ENCODE measurements at regions not wholly inside any gene's neighbourhood (a gene's known extent, or its start where the extent isn't known, plus 50 kb on each side); places are given as distances from the start of the nearest gene placed in this dataset.
A peak's percentile ranks its signal among the peaks of the same experiment; 100 is the strongest.
"Not testable (repeated sequence)": the region's sequence is repeated elsewhere in the genome, so short reads cannot be mapped to it uniquely, and the experiment has no call there.

DNA sequence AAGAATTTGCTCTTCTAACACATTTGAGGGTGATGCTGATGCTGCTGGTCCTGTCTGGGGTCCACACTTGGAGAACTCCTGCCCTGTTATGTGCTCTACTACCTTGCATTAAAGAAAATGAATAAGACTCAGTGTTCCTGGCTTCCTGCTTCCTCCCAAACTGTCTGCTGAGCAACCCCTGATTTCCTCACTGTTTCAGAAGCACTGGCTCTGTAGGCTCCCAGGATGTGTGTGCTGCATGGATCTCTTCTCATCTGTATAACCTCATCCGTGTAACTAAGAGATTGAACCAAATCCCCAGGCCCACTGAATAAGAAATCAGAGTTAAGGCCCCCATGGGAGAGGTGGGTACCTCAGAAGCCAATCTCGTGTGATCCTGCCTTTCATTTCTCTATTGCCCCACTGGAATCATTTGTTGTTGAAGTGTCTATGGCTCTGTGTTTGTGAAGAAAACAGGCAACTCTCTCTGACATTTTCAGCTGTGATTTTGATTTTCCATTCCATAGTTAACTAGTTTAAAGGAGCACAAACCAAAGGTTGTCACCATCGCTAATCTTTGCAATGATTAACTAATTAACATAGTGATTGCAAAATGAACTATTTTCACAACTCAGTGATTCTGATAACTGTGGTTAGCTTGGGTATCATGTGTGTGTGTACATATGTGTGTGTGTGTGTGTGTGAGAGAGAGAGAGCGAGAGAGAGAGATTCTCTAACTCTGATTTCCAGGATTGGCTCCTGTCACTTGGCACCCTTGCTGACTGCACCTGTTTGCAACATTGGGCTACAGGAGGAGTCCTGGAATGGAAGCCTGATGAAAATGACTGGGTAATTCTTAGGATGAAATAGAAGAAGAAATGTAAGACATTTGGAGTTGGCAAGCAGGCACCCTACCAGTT lies 196.2 kb downstream of the SLC38A4 start:
- Histone ChIP-seq H3K27ac (no peak overlapping the region), H3K36me3 (no peaks in the 10 kb centered on the region), H3K27me3 (replicated peaks; ENCODE audit: insufficient read depth) (no peaks in the 10 kb centered on the region), H3K4me1 (ENCODE audit: control insufficient read depth in 1 of 2, low read depth in 2 of 2) (no peaks in the 10 kb centered on the region), H3K4me3 (no peak overlapping the region), H3K9me3 (no peaks in the 10 kb centered on the region)
- TF ChIP-seq, protein P1, sequence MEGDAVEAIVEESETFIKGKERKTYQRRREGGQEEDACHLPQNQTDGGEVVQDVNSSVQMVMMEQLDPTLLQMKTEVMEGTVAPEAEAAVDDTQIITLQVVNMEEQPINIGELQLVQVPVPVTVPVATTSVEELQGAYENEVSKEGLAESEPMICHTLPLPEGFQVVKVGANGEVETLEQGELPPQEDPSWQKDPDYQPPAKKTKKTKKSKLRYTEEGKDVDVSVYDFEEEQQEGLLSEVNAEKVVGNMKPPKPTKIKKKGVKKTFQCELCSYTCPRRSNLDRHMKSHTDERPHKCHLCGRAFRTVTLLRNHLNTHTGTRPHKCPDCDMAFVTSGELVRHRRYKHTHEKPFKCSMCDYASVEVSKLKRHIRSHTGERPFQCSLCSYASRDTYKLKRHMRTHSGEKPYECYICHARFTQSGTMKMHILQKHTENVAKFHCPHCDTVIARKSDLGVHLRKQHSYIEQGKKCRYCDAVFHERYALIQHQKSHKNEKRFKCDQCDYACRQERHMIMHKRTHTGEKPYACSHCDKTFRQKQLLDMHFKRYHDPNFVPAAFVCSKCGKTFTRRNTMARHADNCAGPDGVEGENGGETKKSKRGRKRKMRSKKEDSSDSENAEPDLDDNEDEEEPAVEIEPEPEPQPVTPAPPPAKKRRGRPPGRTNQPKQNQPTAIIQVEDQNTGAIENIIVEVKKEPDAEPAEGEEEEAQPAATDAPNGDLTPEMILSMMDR (IDR thresholded peaks at IDR 0.05), result no peak
- no peak for ATAC-seq (ENCODE audit: insufficient number of reproducible peaks, low FRiP score, low read depth)
- no peak for DNase-seq (ENCODE audit: low spot score)

DNA sequence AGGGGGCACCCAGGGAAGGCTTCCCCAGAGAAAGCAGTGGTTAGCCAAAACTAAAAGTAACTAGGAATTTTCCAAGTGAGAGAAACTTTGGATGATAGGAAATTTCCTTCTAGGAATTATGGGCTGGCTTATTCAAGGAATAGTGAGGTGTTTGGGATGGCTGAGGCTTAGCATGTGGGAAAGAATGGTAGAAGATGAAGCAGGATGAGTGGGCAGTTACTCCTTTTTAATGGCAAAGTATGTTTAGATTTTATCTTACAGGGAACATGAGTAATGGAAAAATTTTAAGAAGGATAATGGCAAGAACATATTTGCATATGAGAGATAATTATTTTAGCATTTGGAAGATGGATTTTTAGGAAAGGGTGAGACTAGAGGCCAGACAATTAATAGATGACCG lies 197.6 kb downstream of the SLC38A4 start:
- no peak overlapping the region for H3K27ac ChIP-seq
- H3K27me3 ChIP-seq (replicated peaks; ENCODE audit: insufficient read depth), result no peaks in the 10 kb centered on the region
- ATAC-seq (ENCODE audit: insufficient number of reproducible peaks, low FRiP score, low read depth) (no peak), DNase-seq (ENCODE audit: low spot score) (no peak)
- no peak overlapping the region for H3K4me3 ChIP-seq
- H3K9me3 ChIP-seq, result no peaks in the 10 kb centered on the region
- TF ChIP-seq, protein P1 (IDR thresholded peaks at IDR 0.05), result no peak
- H3K36me3 ChIP-seq, result no peaks in the 10 kb centered on the region
- H3K4me1 ChIP-seq (ENCODE audit: control insufficient read depth in 1 of 2, low read depth in 2 of 2), result no peaks in the 10 kb centered on the region

DNA sequence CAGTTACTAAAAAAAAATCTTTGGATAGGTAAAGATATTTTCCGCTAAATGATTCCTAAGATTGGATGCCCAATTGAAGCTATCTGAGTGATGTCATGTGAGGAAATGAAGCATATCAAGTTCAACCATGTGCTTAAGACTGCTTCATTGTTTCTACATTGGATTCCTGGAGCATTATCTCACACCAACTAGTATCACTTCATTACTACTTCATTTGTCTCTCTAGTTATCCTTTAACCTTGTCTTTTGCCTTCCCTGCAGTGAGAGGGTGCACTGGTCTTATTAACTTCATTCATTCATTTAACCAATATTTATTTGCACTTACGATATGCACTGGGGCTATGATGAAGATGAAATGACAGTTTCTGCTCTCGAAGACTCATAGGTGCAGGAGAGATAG lies 198.1 kb downstream of the SLC38A4 start:
- no peak for DNase-seq (ENCODE audit: low spot score)
- no peaks in the 10 kb centered on the region for H3K4me1 ChIP-seq (ENCODE audit: control insufficient read depth in 1 of 2, low read depth in 2 of 2)
- TF ChIP-seq, protein P1 (IDR thresholded peaks at IDR 0.05), result no peak
- no peak for ATAC-seq (ENCODE audit: insufficient number of reproducible peaks, low FRiP score, low read depth)
- no peak overlapping the region for H3K4me3 ChIP-seq
- no peaks in the 10 kb centered on the region for H3K27me3 ChIP-seq (replicated peaks; ENCODE audit: insufficient read depth)
- H3K36me3 ChIP-seq, result no peaks in the 10 kb centered on the region
- no peak overlapping the region for H3K27ac ChIP-seq
- H3K9me3 ChIP-seq, result no peaks in the 10 kb centered on the region

DNA sequence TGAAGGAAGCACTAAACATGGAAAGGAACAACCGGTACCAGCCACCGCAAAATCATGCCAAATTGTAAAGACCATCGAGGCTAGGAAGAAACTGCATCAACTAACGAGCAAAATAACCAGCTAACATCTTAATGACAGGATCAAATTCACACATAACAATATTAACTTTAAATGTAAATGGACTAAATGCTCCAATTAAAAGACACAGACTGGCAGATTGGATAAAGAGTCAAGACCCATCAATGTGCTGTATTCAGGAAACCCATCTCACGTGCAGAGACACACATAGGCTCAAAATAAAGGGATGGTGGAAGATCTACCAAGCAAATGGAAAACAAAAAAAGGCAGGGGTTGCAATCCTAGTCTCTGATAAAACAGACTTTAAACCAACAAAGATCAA lies 206.3 kb downstream of the SLC38A4 start:
- H3K36me3 ChIP-seq; DNase-seq (ENCODE audit: low spot score); H3K9me3 ChIP-seq; H3K4me3 ChIP-seq; H3K27me3 ChIP-seq (replicated peaks; ENCODE audit: insufficient read depth); H3K27ac ChIP-seq; ATAC-seq (ENCODE audit: insufficient number of reproducible peaks, low FRiP score, low read depth): not testable (repeated sequence)
- H3K4me1 ChIP-seq (ENCODE audit: control insufficient read depth in 1 of 2, low read depth in 2 of 2), result peaks cover 8 to 15% of the 10 kb centered on the region in 2 donors

DNA sequence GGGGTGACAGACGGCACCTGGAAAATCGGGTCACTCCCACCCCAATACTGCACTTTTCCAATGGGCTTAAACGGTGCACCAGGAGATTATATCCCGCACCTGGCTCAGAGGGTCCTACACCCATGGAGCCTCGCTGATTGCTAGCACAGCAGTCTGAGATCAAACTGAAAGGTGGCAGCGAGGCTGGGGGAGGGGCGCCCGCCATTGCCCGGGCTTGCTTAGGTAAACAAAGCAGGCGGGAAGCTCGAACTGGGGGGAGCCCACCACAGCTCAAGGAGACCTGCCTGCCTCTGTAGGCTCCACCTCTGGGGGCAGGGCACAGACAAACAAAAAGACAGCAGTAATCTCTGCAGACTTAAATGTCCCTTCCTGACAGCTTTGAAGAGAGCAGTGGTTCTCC lies 208.1 kb downstream of the SLC38A4 start:
- ATAC-seq (ENCODE audit: insufficient number of reproducible peaks, low FRiP score, low read depth); H3K27me3 ChIP-seq (replicated peaks; ENCODE audit: insufficient read depth); DNase-seq (ENCODE audit: low spot score); H3K9me3 ChIP-seq; H3K36me3 ChIP-seq: not testable (repeated sequence)
- peak overlapping the region; percentile 25 for H3K4me3 ChIP-seq
- H3K27ac ChIP-seq, result peak overlapping the region in 1 of 2 donors; percentile 44
- H3K4me1 ChIP-seq (ENCODE audit: control insufficient read depth in 1 of 2, low read depth in 2 of 2), result peaks cover 8 to 15% of the 10 kb centered on the region in 2 donors

DNA sequence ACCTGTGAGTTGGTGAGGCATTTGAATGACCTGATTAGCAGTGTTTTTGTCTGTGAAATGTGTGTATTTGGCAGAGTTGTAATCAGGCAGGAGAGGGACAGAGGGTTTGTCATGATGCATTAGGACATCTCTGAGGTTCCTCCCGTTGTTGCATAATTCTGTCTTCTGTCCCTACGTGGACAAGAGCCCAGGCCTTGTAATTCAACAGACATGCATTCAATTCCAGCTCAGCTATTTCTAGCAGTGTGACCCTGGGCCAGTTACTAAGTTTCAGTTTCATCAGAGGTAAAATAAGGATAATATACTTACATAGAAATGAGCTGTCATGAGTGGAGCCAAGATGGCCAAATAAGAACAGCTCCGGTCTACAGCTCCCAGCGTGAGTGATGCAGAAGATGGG lies 208.6 kb downstream of the SLC38A4 start:
- Histone ChIP-seq H3K27me3 (replicated peaks; ENCODE audit: insufficient read depth) (no peaks in the 10 kb centered on the region), H3K36me3 (no peaks in the 10 kb centered on the region), H3K4me3 (peak overlapping the region; percentile 25), H3K27ac (peak overlapping the region; percentile 33 to 44), H3K9me3 (no peaks in the 10 kb centered on the region), H3K4me1 (ENCODE audit: control insufficient read depth in 1 of 2, low read depth in 2 of 2) (peaks cover 8 to 15% of the 10 kb centered on the region in 2 donors)
- ATAC-seq (ENCODE audit: insufficient number of reproducible peaks, low FRiP score, low read depth) (peak; percentile 98), DNase-seq (ENCODE audit: low spot score) (peak; percentile 23)
- TF ChIP-seq, protein P1 (IDR thresholded peaks at IDR 0.05), result no peak
